ENCODE measurements at regions not wholly inside any gene's neighbourhood (a gene's known extent, or its start where the extent isn't known, plus 50 kb on each side); places are given as distances from the start of the nearest gene placed in this dataset.
"Not testable (repeated sequence)": the region's sequence is repeated elsewhere in the genome, so short reads cannot be mapped to it uniquely, and the experiment has no call there.

GRCh38 chr1:95641386-95641785 lies 407.4 kb downstream of the RWDD3 start:
- DNase-seq (ENCODE audit: extremely low read depth in 1 of 11, low read depth in 9 of 11, low spot score in 4 of 11): no peak

GRCh38 chr1:95642035-95642434 lies 408.0 kb downstream of the RWDD3 start:
- no peak for DNase-seq (ENCODE audit: extremely low read depth in 1 of 11, low read depth in 9 of 11, low spot score in 4 of 11)

- no peak for DNase-seq (ENCODE audit: extremely low read depth in 1 of 11, low read depth in 9 of 11, low spot score in 4 of 11)
Observed at GRCh38 chr1:95643071-95643470, 409.1 kb downstream of the RWDD3 start.

GRCh38 chr1:95645126-95645525 lies 411.1 kb downstream of the RWDD3 start:
- not testable (repeated sequence) for DNase-seq (ENCODE audit: extremely low read depth in 1 of 11, low read depth in 9 of 11, low spot score in 4 of 11)

- DNase-seq (ENCODE audit: extremely low read depth in 1 of 11, low read depth in 9 of 11, low spot score in 4 of 11): no peak
Observed at GRCh38 chr1:95650631-95651030, 416.6 kb downstream of the RWDD3 start.

GRCh38 chr1:95652423-95652965 lies 418.5 kb downstream of the RWDD3 start:
- DNase-seq (ENCODE audit: extremely low read depth in 1 of 11, low read depth in 9 of 11, low spot score in 4 of 11): no peak

GRCh38 chr1:95653618-95654017 lies 419.6 kb downstream of the RWDD3 start:
- DNase-seq (ENCODE audit: extremely low read depth in 1 of 11, low read depth in 9 of 11, low spot score in 4 of 11): no peak

- no peak for DNase-seq (ENCODE audit: extremely low read depth in 1 of 11, low read depth in 9 of 11, low spot score in 4 of 11)
Observed at GRCh38 chr1:95655321-95656020, 421.5 kb downstream of the RWDD3 start.

DNA sequence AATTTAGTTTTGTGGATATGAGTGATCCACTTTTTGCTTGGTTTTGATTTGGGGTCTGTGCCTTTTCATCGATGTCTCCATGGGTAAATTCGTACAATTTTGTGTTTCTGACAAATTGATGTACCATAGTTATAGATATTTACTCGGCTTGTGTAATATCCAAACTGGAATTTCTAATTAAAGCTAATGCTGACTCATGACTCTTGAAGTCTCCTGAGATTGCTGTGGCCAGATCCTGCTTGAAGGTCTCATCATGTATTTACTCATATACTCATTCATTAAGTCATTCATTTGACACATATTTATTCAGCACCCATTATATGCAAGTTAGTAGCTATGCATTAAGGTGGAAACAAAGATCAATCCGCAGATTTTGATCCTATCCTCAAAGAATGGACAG lies 423.2 kb downstream of the RWDD3 start:
- DNase-seq (ENCODE audit: extremely low read depth in 1 of 11, low read depth in 9 of 11, low spot score in 4 of 11): no peak

DNA sequence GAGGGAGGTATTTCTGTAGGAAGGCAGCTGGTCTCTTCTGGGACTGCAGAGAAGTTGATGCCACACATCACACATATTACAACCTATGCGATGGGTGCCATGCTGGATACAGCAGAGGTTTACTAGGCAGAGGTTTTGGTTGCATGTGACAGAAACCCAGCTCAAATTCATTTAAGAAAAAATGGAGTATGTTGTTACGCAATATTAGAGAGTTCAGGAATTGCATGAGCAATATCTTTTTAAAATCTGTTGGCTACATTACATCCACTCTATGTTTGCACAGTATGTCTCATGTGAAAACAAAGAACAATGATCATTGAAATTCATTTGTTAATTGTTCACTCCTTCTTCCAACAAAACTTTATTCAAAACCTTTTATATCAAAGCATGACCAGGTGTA lies 425.2 kb downstream of the RWDD3 start:
- DNase-seq (ENCODE audit: extremely low read depth in 1 of 11, low read depth in 9 of 11, low spot score in 4 of 11): no peak

DNA sequence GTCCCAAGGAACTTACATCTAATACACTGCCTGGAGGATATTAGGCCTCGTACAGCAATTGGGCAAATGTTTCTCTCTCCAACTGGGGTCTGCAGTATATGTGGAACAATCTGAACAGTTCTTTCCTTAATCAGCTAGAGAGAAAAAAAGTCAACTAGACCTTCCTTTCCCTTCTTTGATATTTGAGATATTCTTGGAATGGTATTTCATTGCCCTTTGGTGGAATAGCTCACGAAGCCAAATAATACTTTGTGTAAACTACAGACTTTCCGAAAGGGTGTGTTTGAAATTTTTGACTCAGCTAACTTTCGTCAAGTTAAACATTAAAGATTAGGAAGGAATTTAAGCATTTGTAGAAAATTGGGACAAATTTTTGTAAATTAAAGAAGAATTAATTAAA lies 425.6 kb downstream of the RWDD3 start:
- DNase-seq (ENCODE audit: extremely low read depth in 1 of 11, low read depth in 9 of 11, low spot score in 4 of 11): no peak

- no peak for DNase-seq (ENCODE audit: extremely low read depth in 1 of 11, low read depth in 9 of 11, low spot score in 4 of 11)
Observed at GRCh38 chr1:95660736-95661135, 426.7 kb downstream of the RWDD3 start.

GRCh38 chr1:95663530-95663929 lies 429.5 kb downstream of the RWDD3 start:
- not testable (repeated sequence) for DNase-seq (ENCODE audit: extremely low read depth in 1 of 11, low read depth in 9 of 11, low spot score in 4 of 11)

DNA sequence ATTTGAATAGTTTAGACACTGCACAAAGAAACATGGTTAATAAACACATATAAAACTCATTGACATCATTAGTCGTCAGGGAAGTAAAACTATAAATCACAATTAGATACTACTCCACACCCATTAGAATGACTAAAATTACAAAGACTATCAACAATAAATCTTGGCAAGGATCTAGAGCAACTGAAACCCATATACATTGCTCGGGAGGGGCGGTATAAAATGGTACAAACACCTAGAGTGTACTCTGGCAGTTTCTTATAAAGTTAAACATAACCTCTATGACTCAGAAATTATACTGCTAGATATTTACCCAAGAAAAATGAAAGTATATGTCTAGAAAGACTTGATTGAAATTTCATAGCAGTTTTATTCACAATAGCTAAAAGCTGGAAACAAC lies 434.2 kb downstream of the RWDD3 start:
- no peak for DNase-seq (ENCODE audit: extremely low read depth in 1 of 11, low read depth in 9 of 11, low spot score in 4 of 11)

DNA sequence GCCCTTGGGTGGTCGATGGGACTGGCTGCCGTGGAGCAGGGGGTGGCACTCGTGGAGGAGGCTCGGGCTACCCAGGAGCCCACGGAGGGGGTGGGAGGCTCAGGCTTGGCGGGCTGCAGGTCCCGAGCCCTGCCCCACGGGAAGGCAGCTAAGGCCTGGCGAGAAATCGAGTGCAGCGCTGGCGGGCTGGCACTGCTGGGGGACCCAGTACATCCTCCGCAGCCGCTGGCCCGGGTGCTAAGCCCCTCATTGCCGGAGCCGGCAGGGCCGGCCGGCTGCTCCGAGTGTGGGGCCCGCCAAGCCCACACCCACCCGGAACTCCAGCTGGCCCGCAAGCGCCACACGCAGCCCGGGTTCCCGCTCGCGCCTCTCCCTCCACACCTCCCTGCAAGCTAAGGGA lies 435.6 kb downstream of the RWDD3 start:
- DNase-seq (ENCODE audit: extremely low read depth in 1 of 11, low read depth in 9 of 11, low spot score in 4 of 11): not testable (repeated sequence)

- DNase-seq (ENCODE audit: extremely low read depth in 1 of 11, low read depth in 9 of 11, low spot score in 4 of 11): no peak
Observed at GRCh38 chr1:95671098-95671497, 437.1 kb downstream of the RWDD3 start.

DNA sequence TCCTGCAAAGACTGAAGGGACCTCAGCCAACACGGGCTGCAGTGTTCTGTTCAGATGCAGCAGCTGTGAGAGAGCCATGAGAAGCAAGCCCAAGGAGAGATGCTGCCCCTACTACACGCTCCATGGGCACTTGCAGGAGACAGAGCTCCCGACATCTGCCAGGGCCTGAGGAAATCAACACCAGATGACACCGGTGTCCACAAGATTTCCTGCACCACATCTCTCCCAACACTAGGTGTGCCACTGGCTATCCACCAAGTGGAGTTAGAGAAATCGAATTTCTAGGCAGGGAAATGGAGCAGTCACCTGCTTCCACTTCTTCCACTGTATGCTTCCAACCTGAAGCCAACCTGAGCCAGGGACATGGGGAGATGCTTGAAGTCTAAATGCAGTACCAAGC lies 445.3 kb downstream of the RWDD3 start:
- DNase-seq (ENCODE audit: extremely low read depth in 1 of 11, low read depth in 9 of 11, low spot score in 4 of 11): no peak

DNA sequence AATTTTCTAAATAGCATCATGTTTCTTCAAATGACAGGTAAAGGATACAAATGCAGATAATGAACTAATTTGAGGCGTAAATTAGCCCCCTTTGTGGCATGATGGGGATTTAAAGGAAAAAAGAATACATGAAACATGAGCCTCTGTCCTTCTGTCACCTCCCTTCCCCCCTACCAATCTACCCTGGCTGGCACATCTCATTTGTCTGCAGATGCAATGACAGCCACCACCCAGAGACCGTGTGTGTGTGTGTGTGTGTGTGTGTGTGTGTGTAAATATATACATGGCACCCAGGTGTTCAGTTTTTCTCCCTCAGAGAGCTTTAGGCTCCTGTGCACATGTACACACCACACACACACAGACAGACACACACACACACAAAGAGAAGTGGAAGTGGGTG lies 451.1 kb downstream of the RWDD3 start:
- no peak for DNase-seq (ENCODE audit: extremely low read depth in 1 of 11, low read depth in 9 of 11, low spot score in 4 of 11)

DNA sequence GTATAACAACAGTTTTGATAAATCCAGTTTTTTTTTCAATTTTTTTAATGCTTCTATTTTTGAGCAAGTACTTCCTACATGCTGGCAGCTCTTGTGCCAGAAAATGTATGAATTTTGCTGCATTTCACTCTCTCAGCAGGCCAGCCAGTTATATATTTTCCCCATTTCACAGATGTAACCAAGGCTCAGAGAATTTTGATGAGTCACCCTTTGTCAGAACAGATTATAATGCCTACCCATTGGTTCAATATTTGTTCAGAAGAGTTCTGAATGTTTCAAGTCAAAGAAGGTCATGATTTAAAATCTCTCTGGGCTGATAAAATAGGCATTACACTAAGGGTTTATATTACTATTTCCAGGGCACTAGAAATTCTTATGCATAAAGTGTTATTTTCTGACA lies 452.2 kb downstream of the RWDD3 start:
- no peak for DNase-seq (ENCODE audit: extremely low read depth in 1 of 11, low read depth in 9 of 11, low spot score in 4 of 11)

GRCh38 chr1:95699149-95699953 lies 465.3 kb downstream of the RWDD3 start:
- no peak for DNase-seq (ENCODE audit: extremely low read depth in 1 of 11, low read depth in 9 of 11, low spot score in 4 of 11)

All from renal cortex interstitium (tissue), 11 donors.